GM12801 (cell line): ENCODE measurements at regions not wholly inside any gene's neighbourhood (a gene's known extent, or its start where the extent isn't known, plus 50 kb on each side); places are given as distances from the start of the nearest gene placed in this dataset.

Experiments used
- CTCF ChIP-seq: IDR thresholded peaks from one replicate; pipeline ENCODE4 v1.5.1; 2011; ENCODE audit warnings: control low read depth; ENCODE audit not compliant: insufficient read length; ENCODE audit errors: extremely low read depth

- no peak for TF ChIP-seq CTCF
Observed at GRCh38 chr7:142546452-142546851, 202.8 kb upstream of the PRSS1 start.

GRCh38 chr7:142542942-142543341 is 206.3 kb upstream of the PRSS1 start:
- no peak for TF ChIP-seq CTCF

GRCh38 chr7:142542105-142542504 is 207.2 kb upstream of the PRSS1 start:
- TF ChIP-seq CTCF = no peak

GRCh38 chr7:142540371-142540770 is 208.9 kb upstream of the PRSS1 start:
- no peak for TF ChIP-seq CTCF

- TF ChIP-seq CTCF = no peak
Observed at GRCh38 chr7:142539901-142540300, 209.4 kb upstream of the PRSS1 start.

GRCh38 chr7:142537760-142538159 is 211.5 kb upstream of the PRSS1 start:
- no peak for TF ChIP-seq CTCF

GRCh38 chr7:142535123-142535779 is 214.0 kb upstream of the PRSS1 start:
- TF ChIP-seq CTCF = no peak
